ENCODE measurements at regions not wholly inside any gene's neighbourhood (a gene's known extent, or its start where the extent isn't known, plus 50 kb on each side); places are given as distances from the start of the nearest gene placed in this dataset.
"Not testable (repeated sequence)": the region's sequence is repeated elsewhere in the genome, so short reads cannot be mapped to it uniquely, and the experiment has no call there.

DNA sequence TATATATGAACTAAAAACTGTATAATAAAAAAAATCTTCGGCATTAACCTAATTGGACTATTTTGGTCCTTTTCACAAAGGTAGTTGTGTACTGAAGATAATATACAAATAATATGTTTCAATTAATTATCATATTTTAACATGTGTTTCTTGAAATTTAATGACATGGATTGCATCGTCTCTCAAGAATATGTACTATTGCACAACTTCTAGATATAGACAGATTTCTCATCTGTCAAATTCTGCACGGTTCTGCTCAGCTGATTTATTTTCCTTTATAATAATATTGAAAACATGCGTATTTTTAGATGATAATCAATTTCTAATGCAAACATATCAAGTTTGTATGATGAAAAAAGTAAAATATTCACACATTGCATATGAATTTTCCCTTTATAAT, 498.7 kb upstream of the PABPC4L start (continued):
- TF ChIP-seq, protein P1, sequence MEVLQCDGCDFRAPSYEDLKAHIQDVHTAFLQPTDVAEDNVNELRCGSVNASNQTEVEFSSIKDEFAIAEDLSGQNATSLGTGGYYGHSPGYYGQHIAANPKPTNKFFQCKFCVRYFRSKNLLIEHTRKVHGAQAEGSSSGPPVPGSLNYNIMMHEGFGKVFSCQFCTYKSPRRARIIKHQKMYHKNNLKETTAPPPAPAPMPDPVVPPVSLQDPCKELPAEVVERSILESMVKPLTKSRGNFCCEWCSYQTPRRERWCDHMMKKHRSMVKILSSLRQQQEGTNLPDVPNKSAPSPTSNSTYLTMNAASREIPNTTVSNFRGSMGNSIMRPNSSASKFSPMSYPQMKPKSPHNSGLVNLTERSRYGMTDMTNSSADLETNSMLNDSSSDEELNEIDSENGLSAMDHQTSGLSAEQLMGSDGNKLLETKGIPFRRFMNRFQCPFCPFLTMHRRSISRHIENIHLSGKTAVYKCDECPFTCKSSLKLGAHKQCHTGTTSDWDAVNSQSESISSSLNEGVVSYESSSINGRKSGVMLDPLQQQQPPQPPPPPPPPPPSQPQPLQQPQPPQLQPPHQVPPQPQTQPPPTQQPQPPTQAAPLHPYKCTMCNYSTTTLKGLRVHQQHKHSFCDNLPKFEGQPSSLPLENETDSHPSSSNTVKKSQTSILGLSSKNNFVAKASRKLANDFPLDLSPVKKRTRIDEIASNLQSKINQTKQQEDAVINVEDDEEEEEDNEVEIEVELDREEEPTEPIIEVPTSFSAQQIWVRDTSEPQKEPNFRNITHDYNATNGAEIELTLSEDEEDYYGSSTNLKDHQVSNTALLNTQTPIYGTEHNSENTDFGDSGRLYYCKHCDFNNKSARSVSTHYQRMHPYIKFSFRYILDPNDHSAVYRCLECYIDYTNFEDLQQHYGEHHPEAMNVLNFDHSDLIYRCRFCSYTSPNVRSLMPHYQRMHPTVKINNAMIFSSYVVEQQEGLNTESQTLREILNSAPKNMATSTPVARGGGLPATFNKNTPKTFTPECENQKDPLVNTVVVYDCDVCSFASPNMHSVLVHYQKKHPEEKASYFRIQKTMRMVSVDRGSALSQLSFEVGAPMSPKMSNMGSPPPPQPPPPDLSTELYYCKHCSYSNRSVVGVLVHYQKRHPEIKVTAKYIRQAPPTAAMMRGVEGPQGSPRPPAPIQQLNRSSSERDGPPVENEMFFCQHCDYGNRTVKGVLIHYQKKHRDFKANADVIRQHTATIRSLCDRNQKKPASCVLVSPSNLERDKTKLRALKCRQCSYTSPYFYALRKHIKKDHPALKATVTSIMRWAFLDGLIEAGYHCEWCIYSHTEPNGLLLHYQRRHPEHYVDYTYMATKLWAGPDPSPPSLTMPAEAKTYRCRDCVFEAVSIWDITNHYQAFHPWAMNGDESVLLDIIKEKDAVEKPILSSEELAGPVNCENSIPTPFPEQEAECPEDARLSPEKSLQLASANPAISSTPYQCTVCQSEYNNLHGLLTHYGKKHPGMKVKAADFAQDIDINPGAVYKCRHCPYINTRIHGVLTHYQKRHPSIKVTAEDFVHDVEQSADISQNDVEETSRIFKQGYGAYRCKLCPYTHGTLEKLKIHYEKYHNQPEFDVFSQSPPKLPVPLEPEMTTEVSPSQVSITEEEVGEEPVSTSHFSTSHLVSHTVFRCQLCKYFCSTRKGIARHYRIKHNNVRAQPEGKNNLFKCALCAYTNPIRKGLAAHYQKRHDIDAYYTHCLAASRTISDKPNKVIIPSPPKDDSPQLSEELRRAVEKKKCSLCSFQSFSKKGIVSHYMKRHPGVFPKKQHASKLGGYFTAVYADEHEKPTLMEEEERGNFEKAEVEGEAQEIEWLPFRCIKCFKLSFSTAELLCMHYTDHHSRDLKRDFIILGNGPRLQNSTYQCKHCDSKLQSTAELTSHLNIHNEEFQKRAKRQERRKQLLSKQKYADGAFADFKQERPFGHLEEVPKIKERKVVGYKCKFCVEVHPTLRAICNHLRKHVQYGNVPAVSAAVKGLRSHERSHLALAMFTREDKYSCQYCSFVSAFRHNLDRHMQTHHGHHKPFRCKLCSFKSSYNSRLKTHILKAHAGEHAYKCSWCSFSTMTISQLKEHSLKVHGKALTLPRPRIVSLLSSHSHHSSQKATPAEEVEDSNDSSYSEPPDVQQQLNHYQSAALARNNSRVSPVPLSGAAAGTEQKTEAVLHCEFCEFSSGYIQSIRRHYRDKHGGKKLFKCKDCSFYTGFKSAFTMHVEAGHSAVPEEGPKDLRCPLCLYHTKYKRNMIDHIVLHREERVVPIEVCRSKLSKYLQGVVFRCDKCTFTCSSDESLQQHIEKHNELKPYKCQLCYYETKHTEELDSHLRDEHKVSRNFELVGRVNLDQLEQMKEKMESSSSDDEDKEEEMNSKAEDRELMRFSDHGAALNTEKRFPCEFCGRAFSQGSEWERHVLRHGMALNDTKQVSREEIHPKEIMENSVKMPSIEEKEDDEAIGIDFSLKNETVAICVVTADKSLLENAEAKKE (CRISPR knock-in tag; IDR thresholded peaks at IDR 0.05), result no peak
- no peak for TF ChIP-seq JUNB (IDR thresholded peaks at IDR 0.05; ENCODE audit: unreplicated experiment)

DNA sequence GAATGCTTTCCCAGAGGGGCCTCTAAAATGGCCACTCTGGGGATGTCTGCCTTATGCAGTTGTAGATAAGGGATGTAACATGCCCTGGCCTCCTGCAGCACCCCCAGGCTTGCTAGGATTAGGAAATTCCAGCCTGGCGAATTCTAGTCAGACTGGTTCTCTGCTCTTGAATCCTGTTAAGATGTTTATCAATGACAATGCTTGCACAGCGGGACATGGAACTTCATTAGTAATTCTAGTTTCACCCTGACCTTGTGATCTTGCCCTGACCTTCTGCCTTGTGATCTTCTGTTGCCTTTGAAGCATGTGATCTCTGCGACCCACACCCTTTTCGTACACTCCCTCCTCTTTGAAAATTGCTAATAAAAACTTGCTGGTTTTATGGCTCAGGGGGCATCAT, 497.2 kb upstream of the PABPC4L start:
- not testable (repeated sequence) for H3K27ac ChIP-seq (ENCODE audit: low read depth); H3K4me2 ChIP-seq; H3F3A ChIP-seq (replicated peaks; ENCODE audit: low read depth); H3K4me1 Mint-ChIP-seq; H2AFZ ChIP-seq; H3K27me3 Mint-ChIP-seq (ENCODE audit: insufficient read depth, low read depth, poor library complexity); H4K20me1 ChIP-seq (replicated peaks; ENCODE audit: insufficient read depth); ATAC-seq; H3K4me3 Mint-ChIP-seq; H3K4me1 ChIP-seq (ENCODE audit: insufficient read depth); H3K79me2 ChIP-seq (replicated peaks; ENCODE audit: insufficient read depth); H3K4me3 ChIP-seq; H3K9me2 ChIP-seq (ENCODE audit: insufficient read depth); H3K27me3 ChIP-seq (ENCODE audit: insufficient read depth)
- Mint-ChIP-seq H3K27ac (peak overlapping the region; percentile 60; the same call in 1 of the 2 replicates), H3K36me3 (ENCODE audit: low read depth) (peaks cover 33% of the 10 kb centered on the region), H3K9me3 (peaks cover 30% of the 10 kb centered on the region)
- peaks cover 14% of the 10 kb centered on the region; the same call in 1 of the 2 replicates for H3K36me3 ChIP-seq (ENCODE audit: insufficient read depth)
- peak; percentile 60 for DNase-seq (ENCODE audit: low spot score)

DNA sequence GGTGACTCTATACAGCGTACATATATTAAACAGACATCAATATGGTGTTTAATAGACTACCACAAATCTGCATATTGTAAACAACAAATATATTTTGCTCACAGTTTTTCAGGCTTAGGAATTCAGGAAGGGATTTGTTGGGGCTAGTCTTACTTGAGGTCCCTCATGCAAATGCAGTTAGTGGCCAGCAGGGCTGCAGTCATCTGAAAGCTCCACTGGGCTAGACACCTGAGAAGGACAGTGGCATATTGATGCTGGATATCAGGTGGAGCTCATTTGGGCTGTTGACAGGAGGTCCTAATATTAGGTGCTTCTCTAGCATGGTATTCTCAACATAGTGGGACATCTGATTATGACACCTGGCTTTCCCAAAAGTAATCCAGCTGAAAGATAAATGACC, 493.8 kb upstream of the PABPC4L start:
- Mint-ChIP-seq H3K27ac (no peak overlapping the region), H3K4me3 (no peak overlapping the region), H3K4me1 (no peaks in the 10 kb centered on the region), H3K9me3 (peaks cover 30% of the 10 kb centered on the region), H3K36me3 (ENCODE audit: low read depth) (peaks cover 33% of the 10 kb centered on the region), H3K27me3 (ENCODE audit: insufficient read depth, low read depth, poor library complexity) (no peaks in the 10 kb centered on the region)
- peaks cover 3% of the 10 kb centered on the region; the same call in 1 of the 2 replicates for H3K4me1 ChIP-seq (ENCODE audit: insufficient read depth)
- DNase-seq (ENCODE audit: low spot score), result peak; percentile 23
- no peak overlapping the region for H3K27ac ChIP-seq (ENCODE audit: low read depth)
- H3K9me2 ChIP-seq (ENCODE audit: insufficient read depth), result no peaks in the 10 kb centered on the region
- ATAC-seq, result no peak
- no peak overlapping the region for H2AFZ ChIP-seq
- H3K36me3 ChIP-seq (ENCODE audit: insufficient read depth), result peaks cover 14% of the 10 kb centered on the region; the same call in 1 of the 2 replicates
- no peaks in the 10 kb centered on the region for H3K27me3 ChIP-seq (ENCODE audit: insufficient read depth)
- H3K79me2 ChIP-seq (replicated peaks; ENCODE audit: insufficient read depth), result no peaks in the 10 kb centered on the region
- no peak overlapping the region for H3K4me3 ChIP-seq
- no peaks in the 10 kb centered on the region for H4K20me1 ChIP-seq (replicated peaks; ENCODE audit: insufficient read depth)
- H3F3A ChIP-seq (replicated peaks; ENCODE audit: low read depth), result no peaks in the 10 kb centered on the region; the same call in 1 of the 2 replicates
- no peak for TF ChIP-seq ZNF331 (CRISPR knock-in tag; IDR thresholded peaks at IDR 0.05; ENCODE audit: low read depth)
- TF ChIP-seq, protein P2, sequence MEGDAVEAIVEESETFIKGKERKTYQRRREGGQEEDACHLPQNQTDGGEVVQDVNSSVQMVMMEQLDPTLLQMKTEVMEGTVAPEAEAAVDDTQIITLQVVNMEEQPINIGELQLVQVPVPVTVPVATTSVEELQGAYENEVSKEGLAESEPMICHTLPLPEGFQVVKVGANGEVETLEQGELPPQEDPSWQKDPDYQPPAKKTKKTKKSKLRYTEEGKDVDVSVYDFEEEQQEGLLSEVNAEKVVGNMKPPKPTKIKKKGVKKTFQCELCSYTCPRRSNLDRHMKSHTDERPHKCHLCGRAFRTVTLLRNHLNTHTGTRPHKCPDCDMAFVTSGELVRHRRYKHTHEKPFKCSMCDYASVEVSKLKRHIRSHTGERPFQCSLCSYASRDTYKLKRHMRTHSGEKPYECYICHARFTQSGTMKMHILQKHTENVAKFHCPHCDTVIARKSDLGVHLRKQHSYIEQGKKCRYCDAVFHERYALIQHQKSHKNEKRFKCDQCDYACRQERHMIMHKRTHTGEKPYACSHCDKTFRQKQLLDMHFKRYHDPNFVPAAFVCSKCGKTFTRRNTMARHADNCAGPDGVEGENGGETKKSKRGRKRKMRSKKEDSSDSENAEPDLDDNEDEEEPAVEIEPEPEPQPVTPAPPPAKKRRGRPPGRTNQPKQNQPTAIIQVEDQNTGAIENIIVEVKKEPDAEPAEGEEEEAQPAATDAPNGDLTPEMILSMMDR (conservative IDR thresholded peaks at IDR 0.05; ENCODE audit: low read depth in 2 of 2), result peak; percentile 20 to 36
- no peak overlapping the region for H3K4me2 ChIP-seq
